SJSA1 (cell line): ENCODE measurements at regions not wholly inside any gene's neighbourhood (a gene's known extent, or its start where the extent isn't known, plus 50 kb on each side); places are given as distances from the start of the nearest gene placed in this dataset.
A peak's percentile ranks its signal among the peaks of the same experiment; 100 is the strongest.

Experiments used
- DNase-seq, 2 experiments: peaks; one replicate each; pipeline ENCODE4 v3.0.0-alpha.2; 2015 to 2020; ENCODE audit warnings: low spot score in 2 of 2, low read depth in 1 of 2
- H3K27ac ChIP-seq: fragments of 250-450 bp; sonication (Bioruptor Pico); 2 replicates; pipeline ENCODE4 v1.5.1; 2020; ENCODE audit warnings: mild to moderate bottlenecking, moderate library complexity
- H3K27me3 ChIP-seq: fragments of 250-450 bp; sonication (Bioruptor Pico); replicated peaks from 2 replicates; pipeline ENCODE4 v1.5.1; 2020; ENCODE audit warnings: mild to moderate bottlenecking, moderate library complexity
- H3K36me3 ChIP-seq: fragments of 250-450 bp; sonication (Bioruptor Pico); 2 replicates; pipeline ENCODE4 v1.5.1; 2020; ENCODE audit warnings: mild to moderate bottlenecking
- H3K4me1 ChIP-seq: fragments of 250-450 bp; sonication (Bioruptor Pico); replicated peaks from 2 replicates; pipeline ENCODE4 v1.6.1; 2021; ENCODE audit warnings: mild to moderate bottlenecking
- H3K4me3 ChIP-seq: fragments of 250-450 bp; sonication (Bioruptor Pico); 2 replicates; pipeline ENCODE4 v1.5.1; 2020; ENCODE audit warnings: mild to moderate bottlenecking
- H3K9me3 ChIP-seq: fragments of 250-450 bp; sonication (Bioruptor Pico); replicated peaks from 2 replicates; pipeline ENCODE4 v1.5.1; 2020; ENCODE audit warnings: mild to moderate bottlenecking

GRCh38 chr10:128362514-128362913 lies 236.3 kb upstream of the MKI67 start:
- no peak overlapping the region for H3K27ac ChIP-seq
- H3K4me1 ChIP-seq = no peaks in the 10 kb centered on the region
- H3K27me3 ChIP-seq = no peaks in the 10 kb centered on the region
- peaks cover 14% of the 10 kb centered on the region; the same call in 1 of the 2 replicates for H3K9me3 ChIP-seq
- H3K36me3 ChIP-seq = no peaks in the 10 kb centered on the region
- DNase-seq = no peak
- H3K4me3 ChIP-seq = no peak overlapping the region

- H3K4me1 ChIP-seq = no peaks in the 10 kb centered on the region
- H3K4me3 ChIP-seq = no peak overlapping the region
- H3K27me3 ChIP-seq = no peaks in the 10 kb centered on the region
- no peaks in the 10 kb centered on the region for H3K36me3 ChIP-seq
- DNase-seq = no peak
- no peak overlapping the region for H3K27ac ChIP-seq
- peaks cover 21% of the 10 kb centered on the region; the same call in 1 of the 2 replicates for H3K9me3 ChIP-seq
Observed at GRCh38 chr10:128364631-128365030, 238.4 kb upstream of the MKI67 start.

GRCh38 chr10:128365156-128365725 lies 239.0 kb upstream of the MKI67 start:
- no peak for DNase-seq
- no peak overlapping the region for H3K27ac ChIP-seq
- H3K27me3 ChIP-seq = no peaks in the 10 kb centered on the region
- peaks cover 21% of the 10 kb centered on the region; the same call in 1 of the 2 replicates for H3K9me3 ChIP-seq
- no peak overlapping the region for H3K4me3 ChIP-seq
- no peaks in the 10 kb centered on the region for H3K4me1 ChIP-seq
- no peaks in the 10 kb centered on the region for H3K36me3 ChIP-seq

GRCh38 chr10:128367807-128368206 lies 241.6 kb upstream of the MKI67 start:
- Histone ChIP-seq H3K36me3 (no peaks in the 10 kb centered on the region), H3K27ac (no peak overlapping the region), H3K4me1 (no peaks in the 10 kb centered on the region), H3K4me3 (no peak overlapping the region), H3K27me3 (no peaks in the 10 kb centered on the region), H3K9me3 (peaks cover 17% of the 10 kb centered on the region; the same call in 1 of the 2 replicates)
- DNase-seq = no peak

- Histone ChIP-seq H3K9me3 (peaks cover 17% of the 10 kb centered on the region; the same call in 1 of the 2 replicates), H3K4me3 (no peak overlapping the region), H3K4me1 (no peaks in the 10 kb centered on the region), H3K27ac (no peak overlapping the region), H3K36me3 (no peaks in the 10 kb centered on the region), H3K27me3 (no peaks in the 10 kb centered on the region)
- DNase-seq = no peak
Observed at GRCh38 chr10:128369101-128369650, 243.0 kb upstream of the MKI67 start.

- Histone ChIP-seq H3K27me3 (no peaks in the 10 kb centered on the region), H3K9me3 (peaks cover 20% of the 10 kb centered on the region), H3K36me3 (no peaks in the 10 kb centered on the region), H3K4me3 (no peak overlapping the region), H3K27ac (no peak overlapping the region), H3K4me1 (no peaks in the 10 kb centered on the region)
- no peak for DNase-seq
Observed at GRCh38 chr10:128373071-128373749, 247.0 kb upstream of the MKI67 start.

GRCh38 chr10:128373831-128374230 lies 247.6 kb upstream of the MKI67 start:
- Histone ChIP-seq H3K27ac (no peak overlapping the region), H3K36me3 (no peaks in the 10 kb centered on the region), H3K4me1 (no peaks in the 10 kb centered on the region), H3K4me3 (no peak overlapping the region), H3K9me3 (peaks cover 16% of the 10 kb centered on the region), H3K27me3 (no peaks in the 10 kb centered on the region)
- no peak for DNase-seq

- no peak overlapping the region for H3K27ac ChIP-seq
- H3K27me3 ChIP-seq = no peaks in the 10 kb centered on the region
- H3K4me3 ChIP-seq = no peak overlapping the region
- H3K4me1 ChIP-seq = no peaks in the 10 kb centered on the region
- DNase-seq = no peak
- H3K9me3 ChIP-seq = peaks cover 16% of the 10 kb centered on the region
- H3K36me3 ChIP-seq = no peaks in the 10 kb centered on the region
Observed at GRCh38 chr10:128375171-128375570, 248.9 kb upstream of the MKI67 start.

GRCh38 chr10:128377364-128377987 lies 251.3 kb upstream of the MKI67 start:
- Histone ChIP-seq H3K36me3 (no peaks in the 10 kb centered on the region), H3K4me1 (no peaks in the 10 kb centered on the region), H3K27ac (no peak overlapping the region), H3K4me3 (no peak overlapping the region), H3K9me3 (peaks cover 16% of the 10 kb centered on the region), H3K27me3 (no peaks in the 10 kb centered on the region)
- no peak for DNase-seq

- Histone ChIP-seq H3K4me1 (no peaks in the 10 kb centered on the region), H3K4me3 (no peak overlapping the region), H3K27me3 (no peaks in the 10 kb centered on the region), H3K36me3 (no peaks in the 10 kb centered on the region), H3K9me3 (peaks cover 16% of the 10 kb centered on the region), H3K27ac (no peak overlapping the region)
- no peak for DNase-seq
Observed at GRCh38 chr10:128377988-128378387, 251.8 kb upstream of the MKI67 start.

GRCh38 chr10:128380946-128381345 lies 254.7 kb upstream of the MKI67 start:
- no peaks in the 10 kb centered on the region for H3K36me3 ChIP-seq
- DNase-seq = no peak
- no peaks in the 10 kb centered on the region for H3K27me3 ChIP-seq
- no peak overlapping the region for H3K27ac ChIP-seq
- H3K9me3 ChIP-seq = peaks cover 10% of the 10 kb centered on the region; the same call in 1 of the 2 replicates
- no peak overlapping the region for H3K4me3 ChIP-seq
- no peaks in the 10 kb centered on the region for H3K4me1 ChIP-seq

- Histone ChIP-seq H3K4me3 (no peak overlapping the region), H3K27ac (no peak overlapping the region), H3K9me3 (peaks cover 3% of the 10 kb centered on the region; the same call in 1 of the 2 replicates), H3K4me1 (no peaks in the 10 kb centered on the region), H3K36me3 (no peaks in the 10 kb centered on the region), H3K27me3 (no peaks in the 10 kb centered on the region)
- DNase-seq = no peak
Observed at GRCh38 chr10:128382225-128382624, 256.0 kb upstream of the MKI67 start.

- no peak overlapping the region for H3K4me3 ChIP-seq
- no peaks in the 10 kb centered on the region for H3K36me3 ChIP-seq
- peak in 1 of 2 experiments; percentile 23 for DNase-seq
- H3K9me3 ChIP-seq = 0 out of 2 replicates have a peak, but pooled peaks cover 3% of the 10 kb centered on the region
- H3K27ac ChIP-seq = no peak overlapping the region
- no peaks in the 10 kb centered on the region for H3K27me3 ChIP-seq
- no peaks in the 10 kb centered on the region for H3K4me1 ChIP-seq
Observed at GRCh38 chr10:128384831-128385230, 258.6 kb upstream of the MKI67 start.

- Histone ChIP-seq H3K4me1 (no peaks in the 10 kb centered on the region), H3K9me3 (0 out of 2 replicates have a peak, but pooled peaks cover 5% of the 10 kb centered on the region), H3K4me3 (no peak overlapping the region), H3K36me3 (no peaks in the 10 kb centered on the region), H3K27ac (no peak overlapping the region), H3K27me3 (no peaks in the 10 kb centered on the region)
- peak in 1 of 2 experiments; percentile 11 for DNase-seq
Observed at GRCh38 chr10:128386231-128386630, 260.0 kb upstream of the MKI67 start.
